ENCODE measurements at regions not wholly inside any gene's neighbourhood (a gene's known extent, or its start where the extent isn't known, plus 50 kb on each side); places are given as distances from the start of the nearest gene placed in this dataset.

DNA sequence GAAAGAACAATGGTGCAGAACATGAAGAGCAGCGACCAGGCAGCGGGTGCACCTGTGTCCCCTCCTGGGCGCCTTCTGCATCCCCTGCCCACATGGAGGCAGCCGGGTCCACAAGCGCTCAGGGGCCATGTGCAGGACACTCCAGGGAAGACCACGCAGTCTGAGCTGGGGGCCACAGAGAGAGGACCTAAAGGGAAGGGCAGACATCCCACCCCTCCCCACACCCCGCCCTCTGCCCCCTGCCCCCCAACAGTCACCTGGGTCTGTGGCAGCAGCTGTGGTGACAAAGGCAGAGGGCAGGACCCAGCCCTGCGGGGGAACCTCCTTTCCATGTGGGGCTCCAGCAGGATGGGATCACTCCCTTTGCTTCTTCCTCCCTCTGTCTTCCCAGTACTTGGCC lies 805.7 kb downstream of the CDH9 start:
- DNase-seq (ENCODE audit: low read depth) = no peak

GRCh38 chr5:26231316-26231715 lies 807.1 kb downstream of the CDH9 start:
- DNase-seq (ENCODE audit: low read depth) = no peak

DNA sequence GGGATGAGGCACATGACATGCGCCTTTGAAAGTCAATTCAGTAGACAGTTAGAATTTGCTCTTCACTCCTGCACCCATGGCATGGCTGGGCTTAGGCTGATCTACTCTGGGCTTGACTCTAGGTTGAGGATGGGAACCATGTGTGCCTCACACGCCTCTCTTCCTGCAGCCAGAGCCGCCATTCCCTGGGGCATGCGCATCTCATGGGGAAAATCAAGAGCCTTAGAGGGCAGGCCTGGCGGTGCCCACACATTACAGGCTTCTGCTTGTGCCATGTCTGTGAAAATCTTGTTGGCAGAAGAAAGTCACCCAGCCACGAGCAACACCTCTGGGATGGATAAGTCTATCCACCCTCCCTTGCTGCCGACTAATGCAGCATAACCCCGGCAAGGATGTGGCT lies 808.5 kb downstream of the CDH9 start:
- no peak for DNase-seq (ENCODE audit: low read depth)

- no peak for DNase-seq (ENCODE audit: low read depth)
These were observed 811.1 kb downstream of the CDH9 start for GRCh38 chr5:26227245-26227644.

DNA sequence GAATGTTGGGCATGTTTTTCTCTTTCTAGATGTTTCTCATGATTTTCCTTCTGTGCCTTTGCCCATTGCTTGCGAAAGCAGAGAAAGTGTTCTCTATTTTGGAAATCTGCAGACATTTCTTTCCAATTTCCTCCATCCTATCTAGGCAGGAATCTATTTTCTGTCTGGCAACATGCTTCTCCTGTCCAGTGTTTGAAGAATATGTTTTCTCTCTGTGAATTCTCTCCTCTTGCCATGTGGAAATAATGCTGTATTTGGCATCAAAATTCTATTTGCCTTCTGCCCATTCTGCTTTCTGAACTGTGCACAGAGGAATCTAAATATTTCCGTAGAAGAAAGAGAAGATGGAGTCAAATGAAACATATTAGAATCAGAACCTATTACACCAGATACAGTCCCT lies 833.3 kb downstream of the CDH9 start:
- DNase-seq (ENCODE audit: low read depth) = no peak

- no peak for DNase-seq (ENCODE audit: low read depth)
These were observed 844.8 kb downstream of the CDH9 start for GRCh38 chr5:26193626-26194025.

DNA sequence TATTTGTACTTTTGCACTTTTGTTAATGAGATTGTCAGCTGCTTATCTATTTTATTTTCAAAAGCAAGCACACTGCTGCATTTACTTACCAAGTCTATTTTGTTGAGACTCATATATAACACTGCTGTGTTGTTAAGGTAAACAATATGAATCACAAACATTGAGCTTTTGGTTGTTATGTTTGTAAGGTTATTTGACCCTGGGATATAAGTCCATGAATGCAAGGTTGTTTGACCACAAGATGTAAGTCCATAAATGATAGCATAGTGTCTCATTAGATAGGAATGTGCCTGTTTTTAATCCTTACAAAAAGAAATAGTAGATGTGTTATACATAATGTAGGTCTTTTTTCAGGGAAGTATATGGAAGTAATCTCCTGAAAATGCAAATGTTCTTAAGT lies 845.9 kb downstream of the CDH9 start:
- DNase-seq (ENCODE audit: low read depth) = no peak

DNA sequence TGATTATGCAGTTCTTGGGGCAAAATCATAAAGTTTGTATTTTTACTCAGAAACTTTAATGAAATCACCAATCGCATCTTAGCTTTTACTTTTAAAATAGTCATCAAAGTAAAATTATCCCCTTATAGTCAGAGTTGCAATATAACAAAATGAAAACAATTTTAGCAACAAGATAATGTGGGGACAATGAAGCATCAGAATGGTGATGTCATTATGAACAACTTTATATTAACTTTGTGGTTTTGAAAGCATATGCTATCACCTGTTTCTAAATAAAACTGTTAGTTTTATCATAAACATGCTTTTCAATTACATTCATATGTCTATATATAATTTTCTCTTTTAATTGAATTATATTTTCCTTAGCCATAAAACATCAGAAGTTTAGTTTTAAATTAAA lies 856.8 kb downstream of the CDH9 start:
- DNase-seq (ENCODE audit: low read depth) = no peak

- no peak for DNase-seq (ENCODE audit: low read depth)
These were observed 889.7 kb downstream of the CDH9 start for GRCh38 chr5:26148569-26149107.

DNA sequence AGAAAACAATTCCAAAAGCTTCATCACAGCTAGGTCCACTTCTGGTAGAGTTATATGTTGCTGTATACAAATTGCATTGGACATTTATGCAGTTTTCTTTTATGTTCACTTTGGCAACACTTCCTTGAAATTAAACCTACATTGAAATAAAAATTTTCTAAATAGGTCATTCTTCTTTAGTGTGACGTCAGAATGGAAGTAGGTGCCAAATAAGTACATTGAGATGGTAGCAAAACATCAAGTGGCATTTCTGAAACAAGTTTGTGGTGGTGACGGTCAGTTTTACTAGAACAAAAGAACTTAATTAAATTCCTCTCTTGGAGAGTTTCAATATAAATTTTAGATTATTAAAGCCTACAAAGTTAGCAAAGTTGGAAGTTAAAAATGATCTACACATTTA lies 895.1 kb downstream of the CDH9 start:
- no peak for DNase-seq (ENCODE audit: low read depth)

DNA sequence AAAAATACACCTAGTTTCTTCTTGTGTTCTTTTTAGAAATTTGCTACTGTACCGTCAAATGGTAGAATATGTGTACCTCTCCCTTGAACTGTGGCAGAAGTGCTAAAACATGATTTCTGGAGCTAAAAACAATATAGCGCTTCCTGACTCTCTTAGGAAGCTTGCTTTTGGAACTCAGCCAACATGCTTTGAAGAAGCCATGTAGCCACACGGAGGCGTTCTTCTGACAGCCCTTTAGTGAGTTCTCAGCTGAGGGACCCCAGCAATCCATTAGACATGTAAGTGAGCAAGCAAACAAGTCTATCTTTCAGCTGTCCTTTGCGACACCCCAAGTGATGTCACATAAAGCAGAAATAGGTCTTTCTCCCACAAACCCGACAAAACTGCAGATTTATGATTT lies 917.0 kb downstream of the CDH9 start:
- no peak for DNase-seq (ENCODE audit: low read depth)

- no peak for DNase-seq (ENCODE audit: low read depth)
These were observed 934.2 kb downstream of the CDH9 start for GRCh38 chr5:26104175-26104574.

DNA sequence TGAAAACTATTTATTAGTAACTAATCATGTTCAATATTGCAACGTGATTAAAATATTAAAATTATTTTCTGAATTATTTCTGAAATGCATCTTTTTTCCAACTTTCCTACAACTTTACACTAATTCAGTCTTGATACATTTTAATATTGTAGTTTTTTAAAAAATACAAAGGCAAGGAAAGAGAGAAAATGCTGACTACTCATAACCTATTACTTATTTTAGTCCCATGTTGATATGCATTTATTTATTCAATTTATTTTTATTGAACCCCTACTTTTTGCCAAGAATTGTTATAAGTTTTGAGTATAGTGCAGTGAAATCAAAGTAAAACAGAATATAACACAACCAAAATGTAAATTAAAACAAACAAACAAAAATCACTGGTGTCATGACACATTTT lies 978.2 kb downstream of the CDH9 start:
- no peak for DNase-seq (ENCODE audit: low read depth)

DNA sequence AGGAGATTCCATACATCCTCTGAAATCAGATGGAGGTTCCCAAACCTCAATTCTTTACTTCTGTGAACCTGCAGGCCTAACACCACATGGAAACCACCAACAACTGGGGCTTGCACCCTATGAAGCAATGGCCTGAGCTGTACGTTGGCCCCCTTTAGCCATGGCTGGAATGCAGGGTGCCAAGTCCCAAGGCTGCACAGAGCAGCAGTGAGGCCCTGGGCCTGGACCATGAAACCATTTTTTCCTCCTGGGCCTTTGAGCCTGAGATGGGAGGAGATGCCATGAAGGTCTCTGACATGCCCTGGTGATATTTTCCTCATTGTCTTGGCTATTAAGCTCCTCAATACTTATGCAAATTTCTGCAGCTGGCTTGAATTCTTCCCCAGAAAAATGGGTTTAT lies 983.8 kb downstream of the CDH9 start:
- DNase-seq (ENCODE audit: low read depth) = no peak

- DNase-seq (ENCODE audit: low read depth) = no peak
These were observed 1003.6 kb downstream of the CDH9 start for GRCh38 chr5:26034813-26035212.

GRCh38 chr5:26031481-26031880 lies 1006.9 kb downstream of the CDH9 start:
- DNase-seq (ENCODE audit: low read depth) = no peak

- no peak for DNase-seq (ENCODE audit: low read depth)
These were observed 1012.3 kb downstream of the CDH9 start for GRCh38 chr5:26026044-26026443.

- no peak for DNase-seq (ENCODE audit: low read depth)
These were observed 1013.6 kb downstream of the CDH9 start for GRCh38 chr5:26024774-26025173.

- no peak for DNase-seq (ENCODE audit: low read depth)
These were observed 1015.0 kb downstream of the CDH9 start for GRCh38 chr5:26023361-26023760.

DNA sequence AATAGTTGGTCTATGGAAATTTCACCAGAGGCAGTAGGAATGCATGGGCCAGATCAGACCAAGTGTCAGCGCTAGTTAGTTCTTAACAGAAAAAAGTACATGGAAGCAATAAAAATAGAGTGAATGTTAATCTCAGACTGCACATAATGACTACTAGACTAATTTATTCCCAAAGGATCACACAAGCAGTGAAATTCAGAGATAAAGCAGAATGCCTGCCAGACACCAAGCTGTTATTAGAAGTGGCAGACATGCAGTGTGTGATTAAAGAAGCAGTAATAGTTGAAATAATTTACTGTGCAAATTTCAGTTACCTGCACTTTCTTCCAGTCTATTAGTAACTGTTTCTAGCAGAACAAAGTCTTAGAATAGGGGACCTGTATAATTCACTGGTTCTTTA lies 1024.2 kb downstream of the CDH9 start:
- no peak for DNase-seq (ENCODE audit: low read depth)

- DNase-seq (ENCODE audit: low read depth) = no peak
These were observed 1026.3 kb downstream of the CDH9 start for GRCh38 chr5:26012078-26012477.

GRCh38 chr5:26009742-26010141 lies 1028.6 kb downstream of the CDH9 start:
- DNase-seq (ENCODE audit: low read depth) = no peak

DNA sequence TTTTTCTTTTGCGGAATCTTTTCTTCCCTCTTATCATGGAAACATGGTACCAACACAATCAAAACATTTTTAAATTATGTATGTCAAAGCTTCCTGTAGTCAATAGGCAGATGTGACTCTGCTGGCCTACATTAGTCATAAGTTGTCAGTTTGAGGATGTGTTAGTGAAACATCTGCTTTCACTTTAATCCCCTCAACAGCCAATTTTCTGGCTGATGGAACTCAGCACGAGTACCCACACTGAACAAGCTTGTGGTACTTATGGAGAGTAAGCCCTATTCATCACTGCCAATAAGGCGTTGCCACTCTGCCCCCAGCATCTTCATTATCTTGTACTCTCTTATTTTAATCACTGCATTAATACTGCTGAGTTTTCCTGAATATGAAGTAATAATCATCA lies 1034.4 kb downstream of the CDH9 start:
- no peak for DNase-seq (ENCODE audit: low read depth)

GRCh38 chr5:25995209-25995608 lies 1043.2 kb downstream of the CDH9 start:
- no peak for DNase-seq (ENCODE audit: low read depth)

DNA sequence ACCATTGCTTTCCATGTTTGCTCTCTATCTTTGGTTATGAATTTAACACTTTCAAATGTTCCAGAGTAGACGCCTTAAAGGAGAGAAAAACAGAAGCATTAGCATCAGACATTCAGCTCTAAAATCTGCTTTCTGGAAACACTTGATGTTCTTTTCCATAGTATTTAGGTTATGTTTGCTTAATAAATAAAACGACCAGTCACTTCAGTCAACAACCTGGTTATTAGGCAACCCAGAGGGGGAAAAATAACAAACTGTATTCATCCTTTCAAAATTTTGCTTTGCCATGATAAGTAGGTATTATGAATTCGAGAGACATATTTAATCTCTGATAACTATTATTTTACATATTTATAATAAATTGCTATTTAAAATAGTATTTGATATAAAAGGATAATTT lies 1044.7 kb downstream of the CDH9 start:
- DNase-seq (ENCODE audit: low read depth) = no peak

Data from LHCN-M2 (cell line).